DLD1 (cell line): ENCODE measurements at regions not wholly inside any gene's neighbourhood (a gene's known extent, or its start where the extent isn't known, plus 50 kb on each side); places are given as distances from the start of the nearest gene placed in this dataset.

Experiments used
- in situ Hi-C: cut with HindIII; loops from 2 replicates; pipeline ENCODE4 v1.10.0; 2017; ENCODE audit warnings: low sequenced_read_pairs

DNA sequence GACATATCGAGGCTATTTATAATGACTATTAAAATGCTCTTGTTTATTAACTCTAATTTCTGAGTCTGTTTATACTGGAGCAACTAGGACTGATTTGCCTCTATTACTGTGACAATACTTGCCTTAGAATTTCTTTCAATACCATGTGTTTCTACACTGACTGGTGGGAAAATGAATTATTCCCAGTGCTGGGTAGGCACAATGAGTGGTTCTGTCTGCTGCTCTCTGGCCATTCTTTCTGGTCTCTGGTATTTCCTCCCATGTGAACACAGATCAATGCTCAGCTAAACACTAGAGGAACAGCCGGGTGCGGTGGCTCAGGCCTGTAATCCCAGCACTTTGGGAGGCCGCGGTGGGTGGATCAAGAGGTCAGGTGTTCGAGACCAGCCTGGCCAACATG, 390.5 kb downstream of the PRDM2 start:
- in situ Hi-C loops = no loop called here

DNA sequence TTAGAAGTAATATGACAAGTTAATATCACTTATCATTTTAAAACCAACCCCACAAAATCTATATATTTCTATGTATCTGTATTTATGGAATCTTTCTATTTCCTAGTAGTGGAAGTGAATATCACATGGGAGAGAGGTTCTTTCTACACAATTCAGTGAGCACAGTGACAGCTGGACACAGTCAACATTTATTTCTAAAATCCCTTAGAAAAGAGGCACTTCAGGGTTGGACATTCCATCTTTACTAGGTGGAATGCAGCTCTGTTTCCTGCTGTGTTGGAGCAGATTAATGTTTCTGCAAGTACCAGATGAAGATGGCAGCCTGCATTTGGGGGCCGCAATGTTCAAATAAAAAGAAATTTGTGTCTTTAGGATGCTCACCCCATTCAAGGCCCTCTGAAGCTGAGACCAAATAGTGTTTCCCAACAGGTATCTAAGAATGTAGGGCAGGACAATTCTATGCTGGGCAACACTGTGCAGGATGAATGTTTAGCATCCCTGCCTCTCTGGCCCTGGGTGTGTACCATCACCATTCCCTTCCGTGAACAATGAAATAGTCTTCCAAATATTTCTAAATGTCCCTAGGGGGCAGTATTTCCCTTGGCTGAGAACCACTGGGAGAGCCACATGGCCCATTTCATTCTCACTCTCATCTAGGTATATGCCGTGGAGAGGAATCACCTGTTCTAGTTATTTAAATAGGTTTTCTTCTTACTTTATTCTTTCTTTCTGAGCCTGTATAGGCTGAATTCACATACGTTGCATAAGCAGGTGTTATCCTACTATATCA, 394.8 kb downstream of the PRDM2 start:
- in situ Hi-C loops = no loop called here

DNA sequence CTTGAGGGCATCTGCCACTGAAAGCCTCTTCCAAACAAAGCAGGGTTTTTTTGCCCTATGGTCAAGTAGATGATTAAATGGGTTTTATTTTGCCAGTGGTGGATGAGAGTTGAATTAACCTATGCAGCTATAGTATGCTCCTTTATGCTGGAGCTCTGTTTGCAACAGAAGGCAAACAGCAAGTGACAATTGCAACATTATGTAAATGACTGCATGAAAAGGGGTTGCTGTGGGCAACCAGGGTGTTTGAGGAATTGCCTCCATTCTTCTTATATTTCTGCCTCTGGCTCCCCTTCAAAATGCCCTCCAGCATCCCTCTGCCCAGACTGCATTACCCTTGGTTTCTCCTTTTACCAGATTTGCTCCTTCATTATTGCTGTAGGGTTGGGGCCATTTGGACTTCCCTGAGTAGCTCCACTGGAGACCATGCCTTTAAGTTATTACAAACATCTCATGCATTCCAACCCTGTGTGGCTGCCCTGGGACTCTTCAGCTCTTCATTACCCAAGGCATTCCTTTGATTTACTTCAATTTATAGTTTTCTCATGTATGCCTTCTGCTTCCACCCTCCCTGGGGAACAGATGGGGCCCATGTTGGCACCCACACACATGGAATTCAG, 398.4 kb downstream of the PRDM2 start:
- in situ Hi-C loops = no loop called here

DNA sequence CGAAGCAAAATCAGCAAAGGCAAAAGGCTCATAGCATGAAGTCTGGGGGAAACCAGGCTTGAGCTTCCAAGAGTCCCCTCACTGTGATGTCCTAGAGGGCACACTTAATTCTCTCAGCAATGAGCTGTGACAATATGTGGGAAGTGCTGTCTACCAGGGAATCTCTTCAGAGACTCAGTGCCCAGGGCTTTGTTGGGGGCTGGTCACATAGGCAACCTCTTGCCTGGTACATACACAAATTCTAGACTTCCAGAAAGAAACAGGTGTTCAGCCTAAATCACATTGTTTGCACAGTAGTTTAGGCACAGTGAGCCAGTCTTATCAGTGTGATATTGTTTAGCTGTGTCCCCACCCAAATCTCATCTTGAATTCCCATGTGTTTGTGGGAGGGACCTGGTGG, 400.5 kb downstream of the PRDM2 start:
- in situ Hi-C loops = no loop called here

DNA sequence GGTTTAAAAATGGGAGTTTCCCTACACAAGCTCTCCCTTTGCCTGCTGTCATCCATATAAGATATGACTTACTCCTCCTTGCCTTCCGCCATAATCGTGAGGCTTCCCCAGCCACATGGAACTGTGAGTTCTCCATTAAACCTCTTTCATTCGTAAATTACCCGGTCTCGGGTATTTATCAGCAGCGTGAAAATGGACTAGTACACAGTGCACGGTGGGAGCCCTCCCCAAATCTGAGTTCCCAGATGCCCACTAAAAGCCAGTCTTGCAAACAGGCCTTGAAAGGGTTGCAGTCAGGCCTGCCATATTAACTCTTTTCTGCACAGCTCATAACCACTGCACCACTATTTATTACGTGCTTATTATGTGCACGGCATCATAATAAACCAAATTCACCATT, 400.9 kb downstream of the PRDM2 start:
- in situ Hi-C loops = no loop called here

DNA sequence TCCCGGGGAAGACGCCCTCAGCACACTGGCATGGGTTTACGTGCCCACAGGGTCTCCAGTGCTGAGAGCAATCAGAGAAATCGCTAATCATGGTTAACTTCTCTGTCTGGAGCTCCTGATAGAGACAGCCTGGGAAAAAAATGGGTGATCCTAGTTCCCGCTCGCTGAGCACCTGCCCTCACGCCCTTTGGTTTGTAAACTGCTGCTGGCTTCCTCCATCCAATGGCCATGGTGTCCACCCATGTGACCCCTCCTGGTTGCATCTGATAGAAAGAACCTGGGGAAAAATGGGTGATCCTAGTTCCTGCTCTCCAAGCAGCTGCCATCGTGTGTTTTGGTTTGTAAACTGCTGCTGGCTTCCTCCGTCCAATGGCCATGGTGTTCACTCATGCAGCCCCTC, 402.2 kb downstream of the PRDM2 start:
- in situ Hi-C loops = no loop called here

DNA sequence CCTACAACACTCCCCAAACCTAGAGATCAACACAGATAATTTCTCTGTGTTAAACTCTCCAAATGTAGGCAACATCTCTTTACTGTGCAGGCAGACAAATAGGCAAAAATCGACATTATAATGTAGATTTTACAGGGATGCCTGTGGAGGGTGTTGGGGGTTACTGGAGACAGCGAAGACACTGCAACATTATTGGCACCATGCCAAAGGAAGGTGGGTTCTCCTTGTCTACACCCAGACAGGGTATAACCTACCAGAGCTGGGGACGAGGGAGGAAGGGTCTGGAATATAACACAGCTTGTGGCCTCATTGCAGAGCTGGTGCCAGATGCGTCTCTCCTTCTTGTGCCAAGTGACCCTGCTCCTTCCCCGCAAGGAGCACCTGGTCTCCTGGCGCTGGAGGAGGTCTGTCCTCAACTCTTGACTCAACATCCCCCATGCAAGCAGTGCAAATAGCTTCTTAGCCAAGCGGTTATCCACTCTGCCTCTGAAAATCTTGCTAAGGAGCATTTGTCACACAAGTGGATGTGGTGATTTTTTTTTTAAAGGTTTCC, 404.0 kb downstream of the PRDM2 start:
- in situ Hi-C loops = no loop called here

DNA sequence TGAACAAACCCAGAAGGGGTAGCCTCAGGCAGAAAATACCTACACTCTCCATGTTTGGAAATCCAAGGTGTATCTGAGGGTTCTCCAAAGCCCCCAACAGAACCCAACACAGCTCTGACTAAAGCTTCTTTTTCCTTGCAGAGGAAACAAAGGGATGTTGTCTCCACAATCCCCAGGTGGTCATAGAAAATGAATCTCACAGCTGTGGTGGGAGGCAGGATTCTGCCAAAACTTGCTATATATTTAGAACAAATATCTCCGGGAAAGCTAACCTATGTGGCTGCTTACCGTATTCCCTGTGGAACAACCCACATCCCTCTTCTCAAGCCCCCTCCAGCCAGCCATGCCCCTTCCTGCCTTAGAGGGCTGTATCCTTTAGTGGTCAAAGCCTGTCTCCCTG, 406.1 kb downstream of the PRDM2 start:
- in situ Hi-C loops = no loop called here

DNA sequence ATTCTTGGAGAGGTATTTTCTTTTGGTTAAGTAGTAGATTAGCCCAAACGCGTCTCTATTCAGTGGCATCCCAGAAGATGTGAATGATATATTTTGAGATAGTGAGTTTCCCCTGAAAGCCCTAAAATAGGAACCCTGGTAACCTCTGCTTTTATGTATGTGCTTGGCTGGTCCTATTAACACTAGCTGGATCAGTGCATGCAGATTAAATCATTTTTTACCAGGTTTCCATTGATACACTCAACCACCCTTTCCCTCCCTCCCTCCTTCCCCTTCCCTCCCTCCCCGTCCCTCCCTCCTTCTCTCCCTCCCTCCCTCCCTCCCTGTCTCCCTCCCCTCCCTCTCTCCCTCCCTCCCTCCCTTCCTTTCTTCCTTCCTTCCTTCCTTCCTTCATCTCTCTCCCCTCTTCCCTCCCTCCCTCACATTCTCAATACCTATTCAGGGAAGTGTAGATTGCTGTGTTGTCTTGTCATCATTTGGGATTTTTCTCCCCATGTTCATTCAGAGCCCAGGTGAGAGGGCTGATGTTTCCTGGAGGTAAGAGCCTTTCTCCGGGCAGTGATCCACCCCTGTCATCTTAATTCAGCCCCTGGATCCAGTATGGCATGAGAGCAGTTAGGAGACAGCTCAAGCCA, 406.8 kb downstream of the PRDM2 start:
- in situ Hi-C loops = no loop called here

DNA sequence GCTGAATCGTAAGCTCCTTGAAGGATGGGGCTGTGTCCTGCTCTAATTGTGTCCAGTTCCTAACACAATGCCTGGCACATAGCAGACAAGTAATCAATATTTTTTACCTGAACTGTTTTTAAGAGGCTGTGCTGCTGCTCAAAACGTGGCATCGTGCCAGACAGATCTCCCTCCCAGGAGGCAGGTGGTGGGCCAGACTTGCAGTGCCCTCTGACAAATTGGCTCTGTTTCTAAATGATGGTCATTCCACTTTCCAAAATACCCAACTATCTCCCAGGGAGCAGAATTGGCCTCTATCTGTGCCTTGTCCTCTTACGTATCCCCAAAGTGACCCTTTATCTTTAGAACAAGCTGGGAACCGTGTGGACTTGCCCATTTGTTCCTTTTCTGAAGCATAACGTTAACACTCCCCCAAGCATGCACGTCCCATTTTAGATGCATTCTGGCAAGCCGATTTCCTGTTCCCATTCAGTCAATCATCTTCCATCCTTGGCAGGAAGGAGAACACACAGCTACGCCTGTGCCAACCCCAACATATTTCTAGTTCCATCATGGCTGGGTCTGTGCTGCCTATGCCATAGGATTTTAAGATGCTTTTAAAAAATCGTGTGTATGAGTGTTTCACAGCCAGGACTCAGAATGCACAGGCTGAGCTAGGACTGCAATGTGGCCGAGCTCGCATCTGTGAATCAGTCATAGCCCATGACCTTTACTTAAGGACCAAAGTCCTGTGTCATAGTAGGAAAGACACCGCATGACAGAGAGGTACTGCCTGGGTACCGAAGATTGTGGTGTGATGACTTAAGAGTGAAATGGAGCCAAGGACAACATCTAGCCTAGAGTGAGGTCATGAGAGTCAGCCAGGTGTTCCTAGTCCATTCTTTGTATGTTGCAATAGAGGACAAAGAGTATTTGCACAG, 408.6 kb downstream of the PRDM2 start:
- in situ Hi-C loops = no loop called here

DNA sequence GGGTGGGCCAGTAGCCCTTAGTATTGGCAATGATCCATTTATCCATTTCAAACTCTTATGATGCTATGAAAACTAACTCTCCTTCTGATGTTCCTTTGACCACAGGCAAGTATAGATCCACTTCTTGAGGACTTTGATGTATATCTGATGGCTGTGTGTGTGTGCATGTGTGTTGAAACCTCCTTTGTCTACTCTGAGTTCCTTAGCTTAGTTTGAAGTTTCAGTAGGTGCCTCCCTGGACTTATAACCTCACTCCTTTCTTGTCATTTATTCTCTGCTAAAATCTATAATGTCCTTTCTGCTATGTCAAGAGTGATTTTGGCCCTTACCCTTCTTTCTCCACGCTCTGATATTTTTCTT, 409.3 kb downstream of the PRDM2 start:
- in situ Hi-C loops = no loop called here

DNA sequence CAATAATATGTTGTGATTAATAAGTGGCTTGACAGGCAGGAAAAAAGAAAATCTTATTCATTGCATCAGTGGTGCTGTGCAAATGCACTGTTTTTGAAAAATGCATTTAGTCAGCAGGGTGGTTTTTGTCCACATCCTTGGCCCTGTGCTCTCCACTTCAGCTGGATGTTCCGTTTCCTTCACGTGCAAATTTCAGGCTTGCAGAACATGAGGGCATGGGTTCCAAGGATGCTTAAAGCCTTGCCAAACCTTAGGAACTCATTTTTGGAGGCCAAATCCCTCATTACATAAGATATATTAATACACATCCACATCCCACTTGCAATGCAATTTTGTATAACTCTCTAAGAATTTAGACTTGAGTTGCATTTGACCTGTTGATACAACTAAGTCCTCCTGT, 410.1 kb downstream of the PRDM2 start:
- in situ Hi-C loops = no loop called here

DNA sequence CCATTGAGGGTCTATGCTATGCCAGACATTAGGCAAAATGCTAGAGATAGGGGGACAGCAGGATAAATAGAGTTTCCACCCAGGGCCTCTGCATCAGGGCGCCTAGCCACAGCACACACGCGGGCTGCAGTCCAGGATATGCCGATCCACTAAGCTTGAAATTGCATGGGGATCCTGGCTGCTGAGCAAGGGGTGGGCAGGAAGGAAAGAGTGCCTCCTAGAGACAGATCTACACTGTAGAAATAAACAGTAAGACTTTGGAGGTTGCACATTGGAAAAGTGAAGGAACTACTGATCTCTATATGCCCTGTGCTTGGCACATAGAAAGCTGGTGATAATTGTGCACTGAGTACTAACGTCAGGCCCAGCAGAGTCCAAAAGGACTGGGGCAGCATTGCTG, 411.1 kb downstream of the PRDM2 start:
- in situ Hi-C loops = no loop called here

DNA sequence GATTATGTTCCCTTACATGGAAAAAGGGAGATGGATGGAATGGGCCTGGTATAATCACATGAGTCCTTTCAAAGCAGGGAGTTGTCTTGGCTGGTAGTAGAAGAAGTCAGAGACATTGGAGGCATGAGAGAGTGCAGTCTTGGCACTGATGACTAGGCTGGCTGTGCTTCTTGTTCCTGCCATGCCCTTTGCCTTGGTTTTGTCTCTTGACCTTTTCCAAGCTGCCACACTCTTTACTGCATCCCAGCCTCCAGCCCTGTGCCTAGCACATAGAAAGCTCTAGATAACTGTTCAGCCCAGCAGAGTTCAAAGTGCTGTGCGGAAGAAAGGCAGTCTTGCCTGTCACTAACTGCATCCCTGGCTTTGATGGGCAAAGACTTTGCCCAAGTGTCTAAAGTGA, 412.6 kb downstream of the PRDM2 start:
- in situ Hi-C loops = no loop called here

DNA sequence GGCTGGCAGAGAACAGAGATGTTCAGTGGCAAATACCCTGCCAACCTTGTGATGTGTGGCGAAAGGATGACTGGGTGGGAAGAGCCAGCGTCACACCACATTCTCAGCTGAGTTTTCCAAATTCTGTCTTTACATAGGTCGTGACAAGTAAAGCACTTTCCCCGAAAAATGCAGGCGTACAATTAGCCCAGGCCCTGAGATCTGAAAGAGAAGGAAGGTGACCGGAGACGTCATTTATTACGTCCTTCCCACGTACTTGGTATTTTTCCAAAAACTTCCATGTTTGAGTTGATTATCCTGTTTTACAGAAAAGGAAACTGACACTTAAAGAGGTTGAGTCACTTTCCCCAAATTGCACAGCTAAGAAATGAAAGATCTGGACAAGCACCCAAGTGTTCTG, 413.3 kb downstream of the PRDM2 start:
- in situ Hi-C loops = no loop called here

DNA sequence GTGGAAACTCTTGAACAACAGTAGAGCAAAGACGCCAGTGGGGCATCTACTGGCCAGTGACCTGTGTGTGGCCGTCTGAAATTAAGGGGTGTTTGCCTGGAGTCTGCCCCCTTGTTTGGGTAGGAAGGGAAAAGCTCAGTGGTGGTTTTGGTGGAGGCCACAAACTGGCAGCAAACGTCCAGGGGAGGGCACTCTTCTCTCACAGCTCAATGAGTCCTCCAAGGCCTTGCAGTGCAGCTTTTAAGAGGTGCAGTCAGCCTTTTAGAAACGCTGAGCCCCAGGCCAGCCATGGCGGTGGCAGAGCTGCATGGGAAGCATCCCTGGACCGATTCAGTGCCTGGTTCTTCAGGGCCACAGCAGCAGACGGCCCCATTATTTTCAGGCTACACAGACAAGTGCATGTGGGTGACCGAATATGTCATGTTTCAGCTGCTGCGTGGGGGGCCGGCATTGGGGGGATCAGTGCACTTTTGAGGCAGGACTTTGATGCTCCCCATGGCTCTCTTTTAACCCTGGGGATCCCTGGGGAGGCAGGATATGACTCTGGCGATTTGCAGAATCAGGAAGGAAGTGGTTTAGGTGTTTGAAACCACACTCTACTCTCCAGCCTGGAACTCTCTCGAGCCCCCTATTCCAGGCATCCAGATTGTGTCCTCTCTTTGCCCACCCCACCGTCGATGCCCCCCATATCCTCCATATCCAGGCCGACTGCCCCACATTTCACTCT, 414.0 kb downstream of the PRDM2 start:
- in situ Hi-C loops = no loop called here

DNA sequence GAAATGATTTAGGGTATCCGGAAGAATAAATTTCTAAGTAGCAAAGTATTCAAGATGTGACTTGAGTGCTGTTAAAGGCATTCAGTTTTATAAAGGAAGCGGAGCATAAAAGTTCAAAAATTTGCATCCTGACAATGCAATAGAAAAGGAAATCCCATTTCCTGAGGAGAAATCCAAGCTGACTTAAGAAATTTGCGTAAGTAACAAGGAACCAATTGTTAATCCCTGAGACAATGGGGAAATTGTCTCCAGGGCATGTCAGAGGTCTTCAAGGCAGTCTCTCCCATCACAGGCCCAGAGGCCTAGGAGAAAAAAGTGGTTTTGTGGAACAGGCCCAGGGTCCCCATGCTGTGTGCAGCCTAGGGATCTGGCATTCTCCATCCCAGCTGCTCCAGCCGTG, 416.0 kb downstream of the PRDM2 start:
- in situ Hi-C loops = no loop called here

DNA sequence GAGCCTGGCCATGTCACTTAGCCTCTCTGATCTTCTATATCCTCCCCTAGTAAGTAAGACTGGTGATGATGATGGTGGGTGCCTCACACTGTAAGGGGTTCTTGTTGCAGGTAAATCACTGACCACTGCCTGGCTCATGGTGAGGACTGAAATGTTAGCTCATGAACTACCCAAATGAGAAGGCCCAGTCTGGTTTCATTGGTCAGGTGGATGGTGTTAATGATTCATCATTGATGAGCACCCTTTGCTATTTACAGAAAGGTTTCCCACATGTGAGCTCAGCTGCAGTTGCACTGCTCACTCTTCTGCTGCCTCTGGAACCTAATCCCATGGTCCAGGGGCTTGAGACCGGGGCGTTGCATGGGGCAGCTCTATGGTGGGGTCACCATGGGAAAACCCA, 417.7 kb downstream of the PRDM2 start:
- in situ Hi-C loops = no loop called here

DNA sequence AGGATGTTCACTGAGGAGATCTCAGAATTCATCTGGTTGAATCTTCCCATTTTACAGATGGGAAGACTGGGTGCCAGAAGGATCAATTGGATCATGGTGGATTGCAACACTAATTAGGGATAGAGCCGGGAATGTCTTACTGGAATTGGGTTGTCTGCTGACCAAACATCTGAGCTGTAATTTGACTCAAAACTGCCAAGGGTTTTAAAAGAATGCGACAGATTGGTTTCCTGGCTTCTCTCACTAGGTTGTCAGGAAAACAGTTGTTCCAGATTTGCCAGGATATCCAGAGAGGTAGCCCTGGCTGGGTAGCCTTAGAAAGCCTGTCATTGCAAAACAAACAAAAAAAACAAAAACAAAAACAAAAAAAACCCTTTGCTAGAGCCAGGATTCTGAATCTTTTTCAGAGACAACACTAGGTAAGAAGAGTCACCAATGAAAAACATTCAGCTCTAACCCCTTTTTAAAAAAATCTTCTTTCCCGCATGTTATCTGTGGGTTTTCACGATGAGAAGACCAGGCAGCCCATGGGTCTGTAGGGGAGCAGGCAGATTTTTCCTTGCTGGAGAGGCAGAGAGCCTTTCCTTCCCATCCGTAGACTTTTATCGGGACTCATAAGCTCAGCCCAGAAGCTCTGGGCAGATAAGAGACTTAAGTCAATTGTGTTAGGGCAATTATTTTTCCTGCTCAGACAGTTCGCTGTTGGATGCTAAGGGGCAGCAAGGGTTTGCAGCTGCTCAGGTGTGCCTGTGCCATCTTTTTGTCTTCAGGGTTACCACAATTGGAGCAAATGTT, 418.9 kb downstream of the PRDM2 start:
- in situ Hi-C loops = no loop called here

DNA sequence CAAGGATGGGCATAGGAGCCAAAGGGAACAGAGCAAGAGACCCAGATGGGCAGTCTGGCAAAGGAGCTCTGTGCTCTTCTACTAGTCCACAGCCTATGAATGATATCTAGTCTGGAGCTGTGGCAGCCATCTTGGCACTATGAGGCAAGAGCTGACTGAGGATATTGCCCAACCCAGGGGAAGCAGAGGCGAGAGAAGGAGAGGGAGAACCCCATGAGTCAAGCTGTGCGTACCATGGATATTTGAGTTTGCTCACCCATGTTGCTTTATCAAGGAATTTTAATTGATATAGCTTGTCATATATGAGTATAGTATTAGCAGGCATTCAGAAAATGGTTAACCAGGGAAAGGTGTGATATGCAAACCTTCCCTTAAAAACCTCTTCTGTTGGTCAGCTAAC, 420.9 kb downstream of the PRDM2 start:
- in situ Hi-C loops = no loop called here
